GOT3 (cell line): ENCODE measurements at regions not wholly inside any gene's neighbourhood (a gene's known extent, or its start where the extent isn't known, plus 50 kb on each side); places are given as distances from the start of the nearest gene placed in this dataset.

Source experiments
- DNase-seq: peaks from one replicate; lab custom pipeline; 2025; ENCODE audit warnings: mixed read lengths; lab: John Stamatoyannopoulos, UW

- DNase-seq = no peak
Observed at GRCh38 chr2:4579977-4580376, 876.6 kb downstream of the DCDC2C start.

GRCh38 chr2:4585057-4585635, 881.8 kb downstream of the DCDC2C start:
- DNase-seq = no peak

GRCh38 chr2:4588606-4589005, 885.2 kb downstream of the DCDC2C start:
- no peak for DNase-seq

- no peak for DNase-seq
Observed at GRCh38 chr2:4591261-4591660, 887.9 kb downstream of the DCDC2C start.

GRCh38 chr2:4597400-4597799, 894.0 kb downstream of the DCDC2C start:
- DNase-seq = no peak

- DNase-seq = no peak
Observed at GRCh38 chr2:4604767-4605166, 901.4 kb downstream of the DCDC2C start.

- DNase-seq = no peak
Observed at GRCh38 chr2:4618141-4618540, 914.8 kb downstream of the DCDC2C start.

GRCh38 chr2:4618630-4619228, 915.4 kb downstream of the DCDC2C start:
- DNase-seq = no peak

- DNase-seq = no peak
Observed at GRCh38 chr2:4628998-4629501, 925.7 kb downstream of the DCDC2C start.

GRCh38 chr2:4635289-4635688, 931.9 kb downstream of the DCDC2C start:
- no peak for DNase-seq

GRCh38 chr2:4653991-4654390, 950.6 kb downstream of the DCDC2C start:
- DNase-seq = no peak

- DNase-seq = no peak
Observed at GRCh38 chr2:4656326-4656725, 953.0 kb downstream of the DCDC2C start.

GRCh38 chr2:4662161-4662779, 958.9 kb downstream of the DCDC2C start:
- DNase-seq = no peak

GRCh38 chr2:4668381-4668780, 965.0 kb downstream of the DCDC2C start:
- no peak for DNase-seq

GRCh38 chr2:4670331-4670730, 967.0 kb downstream of the DCDC2C start:
- no peak for DNase-seq

GRCh38 chr2:4673025-4673489, 969.7 kb downstream of the DCDC2C start:
- DNase-seq = peak; percentile 14

- no peak for DNase-seq
Observed at GRCh38 chr2:4674007-4674406, 970.6 kb downstream of the DCDC2C start.

GRCh38 chr2:4675295-4675694, 971.9 kb downstream of the DCDC2C start:
- no peak for DNase-seq

- DNase-seq = no peak
Observed at GRCh38 chr2:4678927-4679326, 975.6 kb downstream of the DCDC2C start.

GRCh38 chr2:4679391-4679790, 976.0 kb downstream of the DCDC2C start:
- no peak for DNase-seq

- no peak for DNase-seq
Observed at GRCh38 chr2:4684921-4685320, 981.5 kb downstream of the DCDC2C start.

GRCh38 chr2:4690913-4691312, 987.5 kb downstream of the DCDC2C start:
- DNase-seq = no peak

- no peak for DNase-seq
Observed at GRCh38 chr2:4693266-4693665, 989.9 kb downstream of the DCDC2C start.
